Lower lobe of right lung (tissue), 2 donors: ENCODE measurements at regions not wholly inside any gene's neighbourhood (a gene's known extent, or its start where the extent isn't known, plus 50 kb on each side); places are given as distances from the start of the nearest gene placed in this dataset.
A peak's percentile ranks its signal among the peaks of the same experiment; 100 is the strongest.
"Not testable (repeated sequence)": the region's sequence is repeated elsewhere in the genome, so short reads cannot be mapped to it uniquely, and the experiment has no call there.

Experiments used
- ATAC-seq, 2 donors: fragments of 200-7000 bp; cut with Tn5 transposase; one replicate each; pipeline ENCODE4 v1.9.1; 2020 to 2022; ENCODE audit warnings: mild to moderate bottlenecking in 2 of 2, moderate library complexity in 2 of 2
- DNase-seq: peaks from one replicate; pipeline ENCODE4 v3.0.0-alpha.2; 2020
- H3K27ac ChIP-seq: fragments of 200-600 bp; one replicate; pipeline ENCODE4 v1.8.0; 2022
- H3K27me3 ChIP-seq: fragments of 200-600 bp; one replicate; pipeline ENCODE4 v1.8.0; 2022; ENCODE audit warnings: low read depth
- H3K36me3 ChIP-seq: fragments of 200-600 bp; one replicate; pipeline ENCODE4 v1.8.0; 2022; ENCODE audit warnings: mild to moderate bottlenecking
- H3K4me1 ChIP-seq: fragments of 200-600 bp; one replicate; pipeline ENCODE4 v1.8.0; 2022
- H3K4me3 ChIP-seq: fragments of 200-600 bp; one replicate; pipeline ENCODE4 v1.8.0; 2022; ENCODE audit warnings: mild to moderate bottlenecking
- H3K9me3 ChIP-seq: fragments of 200-600 bp; one replicate; pipeline ENCODE4 v1.8.0; 2022
- CTCF ChIP-seq: fragments of 200-600 bp; IDR thresholded peaks from one replicate; pipeline ENCODE4 v1.8.0; 2022; ENCODE audit warnings: antibody characterized with exemption, mild to moderate bottlenecking
- intact Hi-C: fragments of 100-400 bp; cut with DNase I; formaldehyde crosslinking; loops from one replicate; pipeline ENCODE4 v1.11.0; 2022
- donor health status: DM: no; HTN: yes; CAD: no; lungs with severe emphysema.

- DNase-seq, ATAC-seq, H3K4me1 ChIP-seq, intact Hi-C loops, H3K36me3 ChIP-seq, H3K9me3 ChIP-seq, H3K27me3 ChIP-seq, H3K4me3 ChIP-seq, H3K27ac ChIP-seq: not testable (repeated sequence)
Measured at GRCh38 chr1:207196135-207196534, 92.1 kb downstream of the C4BPA start.

- DNase-seq, intact Hi-C loops, H3K27me3 ChIP-seq, ATAC-seq, H3K27ac ChIP-seq, H3K9me3 ChIP-seq, H3K4me3 ChIP-seq, H3K36me3 ChIP-seq: not testable (repeated sequence)
- H3K4me1 ChIP-seq: peaks cover 11% of the 10 kb centered on the region
Measured at GRCh38 chr1:207201534-207201933, 97.5 kb downstream of the C4BPA start.

GRCh38 chr1:207202480-207202879 is 98.4 kb downstream of the C4BPA start:
- no peak for TF ChIP-seq CTCF
- intact Hi-C loops: no loop called here
- no peak overlapping the region for H3K27ac ChIP-seq
- H3K4me3 ChIP-seq: no peak overlapping the region
- peaks cover 11% of the 10 kb centered on the region for H3K4me1 ChIP-seq
- ATAC-seq (no peak), DNase-seq (no peak)
- no peaks in the 10 kb centered on the region for H3K9me3 ChIP-seq
- H3K27me3 ChIP-seq: no peaks in the 10 kb centered on the region
- no peaks in the 10 kb centered on the region for H3K36me3 ChIP-seq

GRCh38 chr1:207203541-207203940 is 99.5 kb downstream of the C4BPA start:
- Histone ChIP-seq H3K4me1 (peaks cover 11% of the 10 kb centered on the region), H3K36me3 (no peaks in the 10 kb centered on the region), H3K27me3 (no peaks in the 10 kb centered on the region), H3K4me3 (no peak overlapping the region), H3K27ac (no peak overlapping the region), H3K9me3 (no peaks in the 10 kb centered on the region)
- no peak for TF ChIP-seq CTCF
- intact Hi-C loops: no loop called here
- no peak for DNase-seq
- no peak for ATAC-seq

GRCh38 chr1:207205614-207206061 is 101.6 kb downstream of the C4BPA start:
- Histone ChIP-seq H3K36me3 (no peaks in the 10 kb centered on the region), H3K27ac (peak overlapping the region; percentile 43), H3K4me1 (peaks cover 11% of the 10 kb centered on the region), H3K9me3 (no peaks in the 10 kb centered on the region), H3K4me3 (no peak overlapping the region), H3K27me3 (no peaks in the 10 kb centered on the region)
- intact Hi-C loops: no loop called here
- ATAC-seq: no peak
- no peak for TF ChIP-seq CTCF
- no peak for DNase-seq

GRCh38 chr1:207208691-207209090 is 104.7 kb downstream of the C4BPA start:
- H3K4me1 ChIP-seq: peaks cover 11% of the 10 kb centered on the region
- intact Hi-C loops, H3K4me3 ChIP-seq, H3K27me3 ChIP-seq, H3K27ac ChIP-seq, ATAC-seq, DNase-seq, H3K36me3 ChIP-seq, H3K9me3 ChIP-seq: not testable (repeated sequence)

GRCh38 chr1:207214453-207214852 is 107.0 kb upstream of the CD55 start:
- ATAC-seq (no peak), DNase-seq (no peak)
- Histone ChIP-seq H3K27me3 (no peaks in the 10 kb centered on the region), H3K27ac (no peak overlapping the region), H3K4me1 (peaks cover 17% of the 10 kb centered on the region), H3K9me3 (peaks cover 8% of the 10 kb centered on the region), H3K4me3 (no peak overlapping the region), H3K36me3 (no peaks in the 10 kb centered on the region)
- intact Hi-C loops: no loop called here
- no peak for TF ChIP-seq CTCF
